Muscle layer of duodenum (tissue), 2 donors: ENCODE measurements at regions not wholly inside any gene's neighbourhood (a gene's known extent, or its start where the extent isn't known, plus 50 kb on each side); places are given as distances from the start of the nearest gene placed in this dataset.

ENCODE experiments used
- H3K27ac ChIP-seq: one replicate; pipeline ENCODE4 v1.7.0; 2013; ENCODE audit warnings: mild to moderate bottlenecking, low read length
- H3K27me3 ChIP-seq: one replicate; pipeline ENCODE4 v1.7.0; 2013; ENCODE audit warnings: low read depth, mild to moderate bottlenecking, control low read depth, low read length
- H3K36me3 ChIP-seq, 2 donors: one replicate each; pipeline ENCODE4 v1.7.0; 2013; ENCODE audit warnings: low read length in 2 of 2, control low read depth in 1 of 2, mild to moderate bottlenecking in 1 of 2; ENCODE audit not compliant: insufficient read depth in 2 of 2, control insufficient read depth in 1 of 2
- H3K4me1 ChIP-seq, 2 donors: one replicate each; pipeline ENCODE4 v1.7.0; 2013; ENCODE audit warnings: low read length in 2 of 2, mild to moderate bottlenecking in 2 of 2, control low read depth in 1 of 2, moderate library complexity in 1 of 2; ENCODE audit not compliant: insufficient read depth in 2 of 2, control insufficient read depth in 1 of 2
- H3K4me3 ChIP-seq, 2 donors: one replicate each; pipeline ENCODE4 v1.7.0; 2013; ENCODE audit warnings: low read length in 2 of 2, low read depth in 1 of 2, mild to moderate bottlenecking in 1 of 2
- H3K9me3 ChIP-seq, 2 donors: one replicate each; pipeline ENCODE4 v1.7.0; 2013; ENCODE audit warnings: low read length in 2 of 2, control low read depth in 1 of 2, mild to moderate bottlenecking in 1 of 2; ENCODE audit not compliant: control insufficient read depth in 1 of 2
- donor health status: healthy.

- H3K9me3 ChIP-seq, result peaks cover 0 to 9% of the 10 kb centered on the region in 2 donors
- H3K36me3 ChIP-seq, result no peaks in the 10 kb centered on the region
- H3K4me3 ChIP-seq, result no peak overlapping the region
- H3K27me3 ChIP-seq, result no peaks in the 10 kb centered on the region
- H3K27ac ChIP-seq, result no peak overlapping the region
- no peaks in the 10 kb centered on the region for H3K4me1 ChIP-seq
These were observed 464.2 kb downstream of the NUF2 start for GRCh38 chr1:163785868-163786405.

GRCh38 chr1:163789911-163790310 lies 468.2 kb downstream of the NUF2 start:
- Histone ChIP-seq H3K36me3 (no peaks in the 10 kb centered on the region), H3K27me3 (no peaks in the 10 kb centered on the region), H3K27ac (no peak overlapping the region), H3K4me1 (no peaks in the 10 kb centered on the region), H3K4me3 (no peak overlapping the region), H3K9me3 (no peaks in the 10 kb centered on the region)

GRCh38 chr1:163794551-163794950 lies 472.8 kb downstream of the NUF2 start:
- Histone ChIP-seq H3K9me3 (no peaks in the 10 kb centered on the region), H3K27ac (no peak overlapping the region), H3K4me1 (no peaks in the 10 kb centered on the region), H3K4me3 (no peak overlapping the region), H3K27me3 (no peaks in the 10 kb centered on the region), H3K36me3 (no peaks in the 10 kb centered on the region)

- Histone ChIP-seq H3K27ac (no peak overlapping the region), H3K4me1 (no peaks in the 10 kb centered on the region), H3K27me3 (no peaks in the 10 kb centered on the region), H3K9me3 (no peaks in the 10 kb centered on the region), H3K36me3 (no peaks in the 10 kb centered on the region), H3K4me3 (no peak overlapping the region)
These were observed 474.7 kb downstream of the NUF2 start for GRCh38 chr1:163796394-163796821.

- Histone ChIP-seq H3K27ac (no peak overlapping the region), H3K27me3 (no peaks in the 10 kb centered on the region), H3K36me3 (no peaks in the 10 kb centered on the region), H3K9me3 (no peaks in the 10 kb centered on the region), H3K4me3 (no peak overlapping the region), H3K4me1 (no peaks in the 10 kb centered on the region)
These were observed 476.1 kb downstream of the NUF2 start for GRCh38 chr1:163797816-163798215.

- Histone ChIP-seq H3K9me3 (no peaks in the 10 kb centered on the region), H3K4me3 (no peak overlapping the region), H3K27ac (no peak overlapping the region), H3K4me1 (no peaks in the 10 kb centered on the region), H3K27me3 (no peaks in the 10 kb centered on the region), H3K36me3 (no peaks in the 10 kb centered on the region)
These were observed 477.5 kb downstream of the NUF2 start for GRCh38 chr1:163799190-163799805.

GRCh38 chr1:163807331-163808049 lies 485.7 kb downstream of the NUF2 start:
- Histone ChIP-seq H3K27ac (no peak overlapping the region), H3K9me3 (peaks cover 0 to under 1% of the 10 kb centered on the region in 2 donors), H3K36me3 (no peaks in the 10 kb centered on the region), H3K27me3 (no peaks in the 10 kb centered on the region), H3K4me3 (no peak overlapping the region), H3K4me1 (no peaks in the 10 kb centered on the region)

- Histone ChIP-seq H3K9me3 (peaks cover 0 to 5% of the 10 kb centered on the region in 2 donors), H3K36me3 (no peaks in the 10 kb centered on the region), H3K27ac (no peak overlapping the region), H3K4me1 (no peaks in the 10 kb centered on the region), H3K27me3 (no peaks in the 10 kb centered on the region), H3K4me3 (no peak overlapping the region)
These were observed 491.5 kb downstream of the NUF2 start for GRCh38 chr1:163813251-163813650.

- Histone ChIP-seq H3K27me3 (no peaks in the 10 kb centered on the region), H3K4me1 (no peaks in the 10 kb centered on the region), H3K27ac (no peak overlapping the region), H3K36me3 (no peaks in the 10 kb centered on the region), H3K4me3 (no peak overlapping the region), H3K9me3 (no peaks in the 10 kb centered on the region)
These were observed 498.5 kb downstream of the NUF2 start for GRCh38 chr1:163820226-163820625.

- Histone ChIP-seq H3K27ac (no peak overlapping the region), H3K36me3 (no peaks in the 10 kb centered on the region), H3K4me1 (no peaks in the 10 kb centered on the region), H3K4me3 (no peak overlapping the region), H3K9me3 (no peaks in the 10 kb centered on the region), H3K27me3 (no peaks in the 10 kb centered on the region)
These were observed 499.0 kb downstream of the NUF2 start for GRCh38 chr1:163820766-163821165.

GRCh38 chr1:163821679-163822078 lies 499.9 kb downstream of the NUF2 start:
- H3K4me1 ChIP-seq, result no peaks in the 10 kb centered on the region
- no peaks in the 10 kb centered on the region for H3K36me3 ChIP-seq

More at GRCh38 chr1:163821679-163822078, 499.9 kb downstream of the NUF2 start:
- Histone ChIP-seq H3K4me3 (no peak overlapping the region), H3K9me3 (no peaks in the 10 kb centered on the region), H3K27ac (no peak overlapping the region), H3K27me3 (no peaks in the 10 kb centered on the region)
